Keratinocyte (primary cell): ENCODE measurements at regions not wholly inside any gene's neighbourhood (a gene's known extent, or its start where the extent isn't known, plus 50 kb on each side); places are given as distances from the start of the nearest gene placed in this dataset.

ENCODE experiments used
- CTCF ChIP-seq, 3 experiments: IDR thresholded peaks in 1 of 3; conservative IDR thresholded peaks in 1 of 3; optimal IDR thresholded peaks in 1 of 3; 2 replicates in 2 of 3; 3 replicates in 1 of 3; pipeline versions ENCODE3 to v1.5.1; 2011; ENCODE audit warnings: low read length in 3 of 3, mild to moderate bottlenecking in 3 of 3, moderate library complexity in 2 of 3, control low read depth in 1 of 3, inconsistent platforms in 1 of 3; ENCODE audit not compliant: insufficient read depth in 2 of 3; ENCODE audit errors: extremely low read depth in 1 of 3
- EZH2 ChIP-seq: IDR thresholded peaks from one replicate; pipeline ENCODE4 v1.6.1; 2012; ENCODE audit warnings: inconsistent platforms, mild to moderate bottlenecking, low read length, moderate library complexity

DNA sequence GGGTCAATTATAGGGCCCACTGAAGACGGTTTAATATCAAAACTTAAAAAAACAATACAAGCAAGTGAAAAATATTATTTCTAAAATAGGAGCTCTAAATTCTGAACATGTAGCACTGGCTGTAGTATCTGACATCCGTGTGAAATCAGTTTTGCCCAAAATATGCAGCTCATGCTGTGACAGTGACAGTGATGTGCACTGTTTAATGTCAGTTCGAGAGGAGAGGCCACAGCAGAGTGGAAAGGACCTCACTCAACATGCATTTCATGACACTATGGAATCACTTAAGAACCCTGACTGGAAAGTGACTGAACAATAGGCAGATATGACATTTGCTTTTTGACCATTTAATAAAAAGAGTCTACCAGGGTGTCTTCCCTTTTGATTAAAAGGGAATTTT is 397.0 kb downstream of the FRK start:
- TF ChIP-seq CTCF (optimal IDR thresholded peaks at IDR 0.05 in 1 of 3, IDR thresholded peaks at IDR 0.05 in 1 of 3, conservative IDR thresholded peaks at IDR 0.05 in 1 of 3; ENCODE audit: extremely low read depth in 1 of 3, insufficient read depth in 2 of 3, low read length in 3 of 3) (no peak), EZH2 (no peak)
